GM13976 (cell line): ENCODE measurements at regions not wholly inside any gene's neighbourhood (a gene's known extent, or its start where the extent isn't known, plus 50 kb on each side); places are given as distances from the start of the nearest gene placed in this dataset.

Experiments
- DNase-seq: peaks from one replicate; pipeline ENCODE4 v3.0.0; 2012; ENCODE audit warnings: low spot score
- CTCF ChIP-seq: IDR thresholded peaks from 2 replicates; pipeline ENCODE4 v1.5.1; 2012; ENCODE audit warnings: borderline replicate concordance, mild to moderate bottlenecking; ENCODE audit not compliant: insufficient read depth; ENCODE audit errors: extremely low read depth, missing control alignments, control extremely low read depth
- in situ Hi-C: fragments of 300-500 bp; cut with MboI; formaldehyde crosslinking; loops from one replicate; pipeline ENCODE4 v1.12.0; 2022; ENCODE audit warnings: low sequenced_read_pairs, mixed read lengths, inconsistent platforms; ENCODE audit not compliant: unreplicated experiment

GRCh38 chr3:118833075-118833474 lies 201.6 kb downstream of the IGSF11 start:
- DNase-seq: no peak
- in situ Hi-C loops: no loop called here
- TF ChIP-seq CTCF: no peak

- in situ Hi-C loops: no loop called here
- TF ChIP-seq CTCF: no peak
- no peak for DNase-seq
These were observed 195.8 kb downstream of the IGSF11 start for GRCh38 chr3:118838871-118839270.

DNA sequence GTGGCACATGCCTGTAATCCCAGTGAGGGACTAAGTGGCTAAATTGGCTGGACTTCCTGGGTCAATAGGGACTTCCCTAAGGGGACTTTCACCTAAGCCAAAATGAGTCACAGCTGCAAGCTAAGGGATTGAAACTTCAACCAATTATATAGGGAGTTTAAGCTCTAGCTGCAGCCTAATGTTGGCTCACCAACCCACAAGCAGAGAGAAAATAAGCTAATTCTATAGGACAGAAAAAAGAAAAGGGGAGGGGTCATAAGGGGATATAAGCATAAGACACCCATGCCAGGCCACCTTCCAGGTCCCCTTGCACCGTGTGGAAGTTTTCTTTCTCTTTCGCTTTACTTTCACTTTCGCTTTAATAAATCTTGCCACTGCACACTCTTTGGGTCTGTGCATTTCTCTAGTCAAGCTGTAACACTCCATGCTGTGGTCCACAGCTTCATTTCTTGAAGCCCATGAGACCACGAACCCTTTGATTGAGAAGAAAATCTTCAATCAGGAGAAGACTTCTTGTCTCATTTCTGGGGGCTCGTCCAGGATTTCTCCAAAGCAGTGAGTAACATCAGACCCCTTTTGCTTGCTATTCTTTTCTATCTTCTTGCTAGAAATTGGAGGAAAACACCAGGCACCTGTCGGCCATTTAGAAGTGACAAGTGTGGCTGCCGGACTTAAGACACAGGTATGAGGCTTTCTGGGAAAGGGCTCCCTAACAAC lies 192.3 kb downstream of the IGSF11 start:
- in situ Hi-C loops: no loop called here
- no peak for DNase-seq
- no peak for TF ChIP-seq CTCF

DNA sequence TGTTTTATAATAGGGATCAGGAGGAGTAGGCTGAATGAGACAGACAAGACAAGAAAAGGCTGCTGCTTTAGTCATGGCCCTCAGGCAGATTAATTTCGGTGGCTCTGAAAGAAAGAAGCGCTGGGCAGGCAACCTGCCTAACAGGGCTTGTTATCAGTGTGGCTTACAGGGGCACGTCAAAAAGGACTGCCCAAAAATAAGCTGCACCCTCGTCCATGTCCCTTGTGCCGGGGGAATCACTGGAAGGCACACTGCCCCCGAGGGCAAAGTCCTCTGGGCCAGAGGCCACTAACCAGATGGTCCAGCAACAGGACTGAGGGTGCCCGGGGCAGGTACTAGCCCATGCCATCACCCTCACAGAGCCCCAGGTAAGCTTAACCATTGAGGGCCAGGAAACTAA lies 188.5 kb downstream of the IGSF11 start:
- no peak for DNase-seq
- in situ Hi-C loops: no loop called here
- TF ChIP-seq CTCF: no peak
